ENCODE measurements at regions not wholly inside any gene's neighbourhood (a gene's known extent, or its start where the extent isn't known, plus 50 kb on each side); places are given as distances from the start of the nearest gene placed in this dataset.
A peak's percentile ranks its signal among the peaks of the same experiment; 100 is the strongest.

DNA sequence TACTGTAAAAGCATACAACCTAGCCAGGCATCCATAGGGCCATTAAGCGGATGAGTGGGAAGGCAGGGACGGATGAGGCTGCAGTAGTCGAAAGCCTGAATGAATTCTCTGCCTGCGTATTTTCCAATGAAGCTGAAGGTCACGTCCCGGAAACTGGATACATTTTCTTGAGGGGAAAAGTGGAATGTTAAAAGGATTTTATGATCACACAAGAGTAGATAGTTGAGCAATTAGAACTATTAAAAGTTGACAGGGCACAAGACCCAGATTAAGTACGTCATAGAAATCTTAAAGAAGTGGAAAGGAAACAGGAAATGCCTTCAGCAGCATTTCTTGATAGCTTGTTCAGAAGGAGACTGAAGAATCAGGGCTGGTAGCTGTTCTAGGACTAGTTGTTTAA is 98.3 kb upstream of the CXXC4 start:
- no peaks in the 10 kb centered on the region for H3K27me3 ChIP-seq (replicated peaks; ENCODE audit: insufficient read depth, low read depth, low read length, poor library complexity)
- peak overlapping the region; percentile 45 for H3K27ac ChIP-seq (ENCODE audit: low read depth, low read length, poor library complexity, severe bottlenecking)
- peak; percentile 76 for DNase-seq (ENCODE audit: low spot score)
- no peak overlapping the region for H3K4me3 ChIP-seq (ENCODE audit: low read depth, low read length, poor library complexity, severe bottlenecking)
- TF ChIP-seq EZH2 (IDR thresholded peaks at IDR 0.05; ENCODE audit: borderline replicate concordance, low read depth, low read length, poor library complexity, severe bottlenecking) = no peak
- no peak for TF ChIP-seq CTCF (conservative IDR thresholded peaks at IDR 0.05; ENCODE audit: low read depth, low read length)
- H3K4me1 ChIP-seq (ENCODE audit: insufficient read depth, low read length, poor library complexity, severe bottlenecking) = peaks cover 22% of the 10 kb centered on the region
- no peaks in the 10 kb centered on the region for H3K36me3 ChIP-seq (ENCODE audit: insufficient read depth, low read length, poor library complexity, severe bottlenecking)
- ChIA-PET CTCF (no interaction called here), POLR2A (ENCODE audit: low non-redundant PET) (no interaction called here)
- BruUV-seq (replicated peaks) = no TSS peak
- intact Hi-C loops (cut with micrococcal nuclease; ENCODE audit: unreplicated experiment) = no loop called here
- H3K9me3 ChIP-seq (ENCODE audit: low read depth, low read length, poor library complexity, severe bottlenecking) = no peaks in the 10 kb centered on the region

DNA sequence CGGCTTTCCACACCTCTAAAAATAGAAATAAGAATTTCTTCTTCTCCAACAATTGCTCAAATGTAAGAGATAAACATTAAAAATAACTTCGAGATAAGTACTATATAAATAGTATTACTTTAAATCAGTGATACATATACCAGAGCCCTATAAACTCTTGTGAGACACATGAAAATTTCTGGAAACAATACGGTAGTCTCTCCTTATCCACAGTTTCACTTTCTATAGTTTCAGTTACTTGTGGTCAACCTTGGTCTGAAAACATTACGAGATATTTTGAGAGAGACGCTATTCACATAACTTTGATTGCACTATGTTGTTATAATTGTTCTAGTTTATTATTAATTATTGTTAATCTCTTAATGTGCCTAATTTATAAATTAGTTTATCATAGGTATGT is 101.5 kb upstream of the CXXC4 start:
- TF ChIP-seq CTCF (conservative IDR thresholded peaks at IDR 0.05; ENCODE audit: low read depth, low read length) = no peak
- Histone ChIP-seq H3K4me1 (ENCODE audit: insufficient read depth, low read length, poor library complexity, severe bottlenecking) (peaks cover 22% of the 10 kb centered on the region), H3K4me3 (ENCODE audit: low read depth, low read length, poor library complexity, severe bottlenecking) (no peak overlapping the region), H3K27me3 (replicated peaks; ENCODE audit: insufficient read depth, low read depth, low read length, poor library complexity) (no peaks in the 10 kb centered on the region), H3K36me3 (ENCODE audit: insufficient read depth, low read length, poor library complexity, severe bottlenecking) (no peaks in the 10 kb centered on the region), H3K9me3 (ENCODE audit: low read depth, low read length, poor library complexity, severe bottlenecking) (no peaks in the 10 kb centered on the region), H3K27ac (ENCODE audit: low read depth, low read length, poor library complexity, severe bottlenecking) (no peak overlapping the region)
- BruUV-seq (replicated peaks) = no TSS peak
- no peak for DNase-seq (ENCODE audit: low spot score)
- CTCF ChIA-PET = no interaction called here
- POLR2A ChIA-PET (ENCODE audit: low non-redundant PET) = no interaction called here
- intact Hi-C loops (cut with micrococcal nuclease; ENCODE audit: unreplicated experiment) = no loop called here

- no peak overlapping the region for H3K4me3 ChIP-seq (ENCODE audit: low read depth, low read length, poor library complexity, severe bottlenecking)
- POLR2A ChIA-PET (ENCODE audit: low non-redundant PET) = no interaction called here
- no peak for DNase-seq (ENCODE audit: low spot score)
- H3K9me3 ChIP-seq (ENCODE audit: low read depth, low read length, poor library complexity, severe bottlenecking) = no peaks in the 10 kb centered on the region
- TF ChIP-seq EZH2 (IDR thresholded peaks at IDR 0.05; ENCODE audit: borderline replicate concordance, low read depth, low read length, poor library complexity, severe bottlenecking) (no peak), CTCF (conservative IDR thresholded peaks at IDR 0.05; ENCODE audit: low read depth, low read length) (no peak)
- BruUV-seq (replicated peaks) = no TSS peak
- no peak overlapping the region for H3K27ac ChIP-seq (ENCODE audit: low read depth, low read length, poor library complexity, severe bottlenecking)
- H3K36me3 ChIP-seq (ENCODE audit: insufficient read depth, low read length, poor library complexity, severe bottlenecking) = no peaks in the 10 kb centered on the region
- H3K4me1 ChIP-seq (ENCODE audit: insufficient read depth, low read length, poor library complexity, severe bottlenecking) = no peaks in the 10 kb centered on the region
- CTCF ChIA-PET = no interaction called here
- no peaks in the 10 kb centered on the region for H3K27me3 ChIP-seq (replicated peaks; ENCODE audit: insufficient read depth, low read depth, low read length, poor library complexity)
- intact Hi-C loops (cut with micrococcal nuclease; ENCODE audit: unreplicated experiment) = no loop called here
These were observed 120.8 kb upstream of the CXXC4 start for GRCh38 chr4:104615496-104615895.
